Esophagus squamous epithelium (tissue), 5 donors: ENCODE measurements at regions not wholly inside any gene's neighbourhood (a gene's known extent, or its start where the extent isn't known, plus 50 kb on each side); places are given as distances from the start of the nearest gene placed in this dataset.

ENCODE experiments used
- DNase-seq: peaks from one replicate; lab custom pipeline; 2025; lab: John Stamatoyannopoulos, UW
- H3K27ac ChIP-seq, 4 donors: fragments of 200-600 bp; sonication (generic); one replicate each; pipeline ENCODE4 v1.5.1; 2016 to 2019; ENCODE audit warnings: mild to moderate bottlenecking in 1 of 4
- H3K27me3 ChIP-seq, 4 donors: fragments of 200-600 bp; sonication (generic); 1 replicate in 3 of 4; 2 replicates in 1 of 4; pipeline versions ENCODE4 v1.5.1 to v1.6.0; 2017 to 2021; ENCODE audit warnings: antibody characterized with exemption in 1 of 4
- H3K36me3 ChIP-seq, 3 donors: fragments of 200-600 bp; sonication (generic); one replicate each; pipeline ENCODE4 v1.5.1; 2016 to 2019
- H3K4me1 ChIP-seq, 3 donors: fragments of 200-600 bp; sonication (generic); one replicate each; pipeline ENCODE4 v1.5.1; 2017 to 2019
- H3K4me3 ChIP-seq, 4 donors: fragments of 200-600 bp; sonication (generic); 1 replicate in 3 of 4; 2 replicates in 1 of 4; pipeline ENCODE4 v1.5.1; 2016 to 2019; ENCODE audit warnings: mild to moderate bottlenecking in 2 of 4, moderate library complexity in 1 of 4
- H3K9me3 ChIP-seq, 3 donors: fragments of 200-600 bp; sonication (generic); one replicate each; pipeline ENCODE4 v1.5.1; 2016 to 2019
- POLR2A ChIP-seq, 4 donors: fragments of 450-650 bp; IDR thresholded peaks; one replicate each; pipeline ENCODE4 v1.6.1; 2017; ENCODE audit warnings: antibody characterized with exemption in 4 of 4, mild to moderate bottlenecking in 4 of 4, moderate library complexity in 3 of 4
- WGBS, 2 donors: methylation state at CpG; one replicate each; pipeline ENCODE4 v1.1.5; 2018; 5-methylcytosine and 5-hydroxymethylcytosine counted together
- intact Hi-C: fragments of 100-400 bp; cut with DNase I; formaldehyde crosslinking; loops from one replicate; pipeline ENCODE4 v1.15.0; 2022
- TF ChIP-seq, protein P1 (sequence below), 6 experiments: fragments of 450-650 bp in 4 of 6; fragments of 200-600 bp in 2 of 6; sonication (generic) in 2 of 6; IDR thresholded peaks; one replicate each; pipeline ENCODE4 v1.5.1; 2016 to 2019; ENCODE audit warnings: antibody characterized with exemption in 6 of 6, mild to moderate bottlenecking in 4 of 6, moderate library complexity in 4 of 6
- donor health status: DM: yes; HTN: yes; CAD: no.

GRCh38 chr7:108810756-108811385 is 241.2 kb downstream of the DNAJB9 start:
- 64 to 81% methylated on average over 2 of the region's 2 CpGs for WGBS, 2 donors
- H3K36me3 ChIP-seq = no peaks in the 10 kb centered on the region
- no peaks in the 10 kb centered on the region for H3K9me3 ChIP-seq
- H3K4me1 ChIP-seq = no peaks in the 10 kb centered on the region
- H3K27me3 ChIP-seq = no peaks in the 10 kb centered on the region
- TF ChIP-seq POLR2A (IDR thresholded peaks at IDR 0.05) = no peak
- TF ChIP-seq, protein P1, sequence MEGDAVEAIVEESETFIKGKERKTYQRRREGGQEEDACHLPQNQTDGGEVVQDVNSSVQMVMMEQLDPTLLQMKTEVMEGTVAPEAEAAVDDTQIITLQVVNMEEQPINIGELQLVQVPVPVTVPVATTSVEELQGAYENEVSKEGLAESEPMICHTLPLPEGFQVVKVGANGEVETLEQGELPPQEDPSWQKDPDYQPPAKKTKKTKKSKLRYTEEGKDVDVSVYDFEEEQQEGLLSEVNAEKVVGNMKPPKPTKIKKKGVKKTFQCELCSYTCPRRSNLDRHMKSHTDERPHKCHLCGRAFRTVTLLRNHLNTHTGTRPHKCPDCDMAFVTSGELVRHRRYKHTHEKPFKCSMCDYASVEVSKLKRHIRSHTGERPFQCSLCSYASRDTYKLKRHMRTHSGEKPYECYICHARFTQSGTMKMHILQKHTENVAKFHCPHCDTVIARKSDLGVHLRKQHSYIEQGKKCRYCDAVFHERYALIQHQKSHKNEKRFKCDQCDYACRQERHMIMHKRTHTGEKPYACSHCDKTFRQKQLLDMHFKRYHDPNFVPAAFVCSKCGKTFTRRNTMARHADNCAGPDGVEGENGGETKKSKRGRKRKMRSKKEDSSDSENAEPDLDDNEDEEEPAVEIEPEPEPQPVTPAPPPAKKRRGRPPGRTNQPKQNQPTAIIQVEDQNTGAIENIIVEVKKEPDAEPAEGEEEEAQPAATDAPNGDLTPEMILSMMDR (IDR thresholded peaks at IDR 0.05) = no peak
- no peak for DNase-seq
- intact Hi-C loops = no loop called here
- no peak overlapping the region for H3K27ac ChIP-seq
- H3K4me3 ChIP-seq = no peak overlapping the region

- Histone ChIP-seq H3K4me3 (no peak overlapping the region), H3K36me3 (no peaks in the 10 kb centered on the region), H3K4me1 (no peaks in the 10 kb centered on the region), H3K27me3 (no peaks in the 10 kb centered on the region), H3K9me3 (no peaks in the 10 kb centered on the region), H3K27ac (no peak overlapping the region)
- no peak for DNase-seq
- TF ChIP-seq POLR2A (IDR thresholded peaks at IDR 0.05) = no peak
- TF ChIP-seq, protein P1 (IDR thresholded peaks at IDR 0.05) = no peak
- intact Hi-C loops = no loop called here
- WGBS, 2 donors = 61 to 76% methylated on average over 3 of the region's 3 CpGs
Observed at GRCh38 chr7:108813251-108814014, 243.8 kb downstream of the DNAJB9 start.

GRCh38 chr7:108815815-108816214 is 246.1 kb downstream of the DNAJB9 start:
- intact Hi-C loops = no loop called here
- Histone ChIP-seq H3K36me3 (no peaks in the 10 kb centered on the region), H3K4me1 (no peaks in the 10 kb centered on the region), H3K9me3 (no peaks in the 10 kb centered on the region), H3K27ac (no peak overlapping the region), H3K27me3 (no peaks in the 10 kb centered on the region), H3K4me3 (no peak overlapping the region)
- WGBS, 2 donors = 66 to 91% methylated on average over 1 to 2 of the region's 2 CpGs
- TF ChIP-seq POLR2A (IDR thresholded peaks at IDR 0.05) = no peak
- TF ChIP-seq, protein P1 (IDR thresholded peaks at IDR 0.05) = no peak
- no peak for DNase-seq

DNA sequence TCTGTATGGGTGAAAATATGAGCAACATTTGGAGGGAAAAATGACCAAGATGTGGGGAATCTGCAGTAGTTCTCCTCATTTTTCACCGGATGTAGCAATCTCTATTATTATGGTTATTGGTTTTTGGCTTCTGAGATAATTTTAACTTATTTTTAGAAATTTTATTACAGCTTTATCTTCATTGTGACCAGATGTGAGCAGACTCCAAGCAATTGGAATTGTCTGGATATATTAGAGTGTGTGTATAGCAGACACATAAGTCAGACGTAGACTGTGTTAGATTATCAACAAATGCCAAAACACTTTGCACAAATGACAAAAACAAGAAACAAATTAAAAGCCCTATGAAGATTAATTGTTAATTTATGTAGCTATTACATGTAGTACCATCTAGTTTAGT is 249.1 kb downstream of the DNAJB9 start:
- Histone ChIP-seq H3K27ac (no peak overlapping the region), H3K36me3 (no peaks in the 10 kb centered on the region), H3K4me3 (no peak overlapping the region), H3K9me3 (no peaks in the 10 kb centered on the region), H3K27me3 (no peaks in the 10 kb centered on the region), H3K4me1 (no peaks in the 10 kb centered on the region)
- TF ChIP-seq, protein P1 (IDR thresholded peaks at IDR 0.05) = no peak
- TF ChIP-seq POLR2A (IDR thresholded peaks at IDR 0.05) = no peak
- 56 to 66% methylated on average over 2 of the region's 2 CpGs for WGBS, 2 donors
- intact Hi-C loops = no loop called here
- DNase-seq = no peak

GRCh38 chr7:108824840-108825580 is 255.3 kb downstream of the DNAJB9 start:
- H3K4me3 ChIP-seq = no peak overlapping the region
- no peak for DNase-seq
- no peak overlapping the region for H3K27ac ChIP-seq
- H3K36me3 ChIP-seq = no peaks in the 10 kb centered on the region
- TF ChIP-seq, protein P1 (IDR thresholded peaks at IDR 0.05) = no peak
- TF ChIP-seq POLR2A (IDR thresholded peaks at IDR 0.05) = no peak
- no peaks in the 10 kb centered on the region for H3K9me3 ChIP-seq
- 44 to 50% methylated on average over 3 of the region's 3 CpGs for WGBS, 2 donors
- H3K27me3 ChIP-seq = no peaks in the 10 kb centered on the region
- H3K4me1 ChIP-seq = no peaks in the 10 kb centered on the region
- intact Hi-C loops = no loop called here
